Liver (tissue), 8 donors: ENCODE measurements at regions not wholly inside any gene's neighbourhood (a gene's known extent, or its start where the extent isn't known, plus 50 kb on each side); places are given as distances from the start of the nearest gene placed in this dataset.

Experiments
- DNase-seq: peaks from one replicate; pipeline ENCODE4 v3.0.0-alpha.2; 2017; ENCODE audit warnings: low spot score
- H3K27ac ChIP-seq, 2 donors: one replicate each; pipeline ENCODE4 v1.7.0; 2013; ENCODE audit warnings: inconsistent platforms in 2 of 2, low read length in 2 of 2, control low read depth in 1 of 2, low read depth in 1 of 2, mild to moderate bottlenecking in 1 of 2
- H3K27me3 ChIP-seq, 4 donors: one replicate each; pipeline versions ENCODE4 v1.6.1 to v1.7.0; 2013; ENCODE audit warnings: low read length in 3 of 4, inconsistent platforms in 1 of 4, mild to moderate bottlenecking in 1 of 4, moderate library complexity in 1 of 4; ENCODE audit not compliant: control insufficient read depth in 4 of 4, insufficient read depth in 4 of 4
- H3K36me3 ChIP-seq, 4 donors: one replicate each; pipeline versions ENCODE4 v1.6.1 to v1.7.0; 2013; ENCODE audit warnings: low read length in 3 of 4, mild to moderate bottlenecking in 3 of 4, low read depth in 1 of 4, moderate library complexity in 1 of 4; ENCODE audit not compliant: control insufficient read depth in 4 of 4, insufficient read depth in 3 of 4
- H3K4me1 ChIP-seq, 4 donors: one replicate each; pipeline versions ENCODE4 v1.6.1 to v1.7.0; 2013; ENCODE audit warnings: low read length in 3 of 4, mild to moderate bottlenecking in 3 of 4, moderate library complexity in 1 of 4; ENCODE audit not compliant: control insufficient read depth in 4 of 4, insufficient read depth in 4 of 4
- H3K4me3 ChIP-seq, 3 donors: one replicate each; pipeline versions ENCODE4 v1.6.1 to v1.7.0; 2013; ENCODE audit warnings: low read length in 3 of 3, control low read depth in 1 of 3, low read depth in 1 of 3, mild to moderate bottlenecking in 1 of 3
- H3K9ac ChIP-seq, 2 donors: one replicate each; pipeline ENCODE4 v1.7.0; 2013; ENCODE audit warnings: low read length in 2 of 2, mild to moderate bottlenecking in 2 of 2, moderate library complexity in 2 of 2, control low read depth in 1 of 2, low read depth in 1 of 2
- H3K9me3 ChIP-seq, 4 donors: one replicate each; pipeline versions ENCODE4 v1.6.1 to v1.7.0; 2013; ENCODE audit warnings: low read length in 3 of 4; ENCODE audit not compliant: control insufficient read depth in 4 of 4
- EGR1 ChIP-seq, 2 donors: IDR thresholded peaks; 2 replicates each; pipeline ENCODE4 v1.6.1; 2016 to 2018; ENCODE audit warnings: antibody characterized with exemption in 2 of 2, low read depth in 2 of 2
- FOXA1 ChIP-seq: IDR thresholded peaks from 2 replicates; pipeline ENCODE4 v1.6.1; 2016; ENCODE audit warnings: antibody characterized with exemption
- FOXA2 ChIP-seq: IDR thresholded peaks from 2 replicates; pipeline ENCODE4 v1.6.1; 2016; ENCODE audit warnings: antibody characterized with exemption
- GABPA ChIP-seq, 2 donors: IDR thresholded peaks in 1 of 2; conservative IDR thresholded peaks in 1 of 2; 2 replicates each; pipeline ENCODE4 v1.6.1; 2016; ENCODE audit warnings: antibody characterized with exemption in 2 of 2, mild to moderate bottlenecking in 1 of 2, moderate library complexity in 1 of 2
- HNF4A ChIP-seq, 2 donors: conservative IDR thresholded peaks; 2 replicates each; pipeline ENCODE4 v1.6.1; 2016; ENCODE audit warnings: antibody characterized with exemption in 2 of 2, mild to moderate bottlenecking in 2 of 2
- HNF4G ChIP-seq: IDR thresholded peaks from 2 replicates; pipeline ENCODE4 v1.6.1; 2016; ENCODE audit warnings: antibody characterized with exemption
- JUND ChIP-seq, 2 donors: IDR thresholded peaks; 2 replicates each; pipeline ENCODE4 v1.6.1; 2016; ENCODE audit warnings: antibody characterized with exemption in 2 of 2
- NR2F2 ChIP-seq: IDR thresholded peaks from 2 replicates; pipeline ENCODE4 v1.6.1; 2016; ENCODE audit warnings: antibody characterized with exemption
- RAD21 ChIP-seq, 2 donors: IDR thresholded peaks; 2 replicates each; pipeline ENCODE4 v1.6.1; 2016; ENCODE audit warnings: antibody characterized with exemption in 2 of 2, mild to moderate bottlenecking in 2 of 2
- RXRA ChIP-seq, 2 donors: IDR thresholded peaks; 2 replicates each; pipeline ENCODE4 v1.6.1; 2017 to 2018; ENCODE audit warnings: antibody characterized with exemption in 2 of 2, mild to moderate bottlenecking in 1 of 2
- SP1 ChIP-seq: IDR thresholded peaks from 2 replicates; pipeline ENCODE4 v1.6.1; 2018; ENCODE audit warnings: antibody characterized with exemption, mild to moderate bottlenecking
- TAF1 ChIP-seq: conservative IDR thresholded peaks from 2 replicates; pipeline ENCODE4 v1.6.1; 2016; ENCODE audit warnings: antibody characterized with exemption, mild to moderate bottlenecking
- YY1 ChIP-seq: IDR thresholded peaks from 2 replicates; pipeline ENCODE4 v1.6.1; 2016; ENCODE audit warnings: antibody characterized with exemption, mild to moderate bottlenecking
- WGBS: extraction: QIAGEN DNeasy Blood & Tissue Kit; methylation state at CpG from one replicate; pipeline ENCODE4 v1.1.7; 2013; 5-methylcytosine and 5-hydroxymethylcytosine counted together
- TF ChIP-seq, protein P1 (sequence below): fragments of 150-350 bp; IDR thresholded peaks from 2 replicates; pipeline ENCODE4 v1.5.1; 2017; ENCODE audit warnings: improper control_type of control experiment, low read depth, low read length; ENCODE audit not compliant: missing input control
- TF ChIP-seq, protein P2 (sequence below): IDR thresholded peaks from 2 replicates; pipeline ENCODE4 v1.6.1; 2016; ENCODE audit warnings: antibody characterized with exemption
- TF ChIP-seq, protein P3 (sequence below): IDR thresholded peaks from 2 replicates; pipeline ENCODE4 v1.6.1; 2016; ENCODE audit warnings: antibody characterized with exemption
- donor health status: healthy.
- donor health status: healthy.
- donor health status: healthy.
- donor health status: healthy.
- donor health status: healthy.

DNA sequence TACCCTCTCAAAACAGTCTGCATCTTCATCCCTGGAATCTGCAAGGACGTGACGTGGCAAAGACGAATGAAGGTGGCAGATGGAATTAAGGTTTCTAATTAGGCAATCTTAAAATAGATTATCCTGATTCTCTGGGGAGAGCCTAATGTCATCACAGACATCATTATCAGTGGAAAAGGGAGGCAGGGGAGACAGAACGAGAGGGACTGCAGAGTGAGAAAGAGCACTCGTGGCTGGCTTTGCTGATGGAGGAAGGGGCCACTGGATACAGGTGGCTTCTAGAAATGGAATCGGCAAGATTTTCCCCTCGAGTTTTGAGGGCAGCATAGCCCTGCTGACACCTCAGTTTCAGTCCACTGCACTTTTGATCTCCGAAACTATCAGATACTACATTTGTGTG is 110.6 kb downstream of the ASMT start:
- Histone ChIP-seq H3K4me1 (no peaks in the 10 kb centered on the region), H3K27ac (no peak overlapping the region), H3K4me3 (no peak overlapping the region), H3K27me3 (no peaks in the 10 kb centered on the region), H3K9me3 (no peaks in the 10 kb centered on the region), H3K9ac (no peak overlapping the region), H3K36me3 (no peaks in the 10 kb centered on the region)
- no peak for DNase-seq
- TF ChIP-seq, protein P1, sequence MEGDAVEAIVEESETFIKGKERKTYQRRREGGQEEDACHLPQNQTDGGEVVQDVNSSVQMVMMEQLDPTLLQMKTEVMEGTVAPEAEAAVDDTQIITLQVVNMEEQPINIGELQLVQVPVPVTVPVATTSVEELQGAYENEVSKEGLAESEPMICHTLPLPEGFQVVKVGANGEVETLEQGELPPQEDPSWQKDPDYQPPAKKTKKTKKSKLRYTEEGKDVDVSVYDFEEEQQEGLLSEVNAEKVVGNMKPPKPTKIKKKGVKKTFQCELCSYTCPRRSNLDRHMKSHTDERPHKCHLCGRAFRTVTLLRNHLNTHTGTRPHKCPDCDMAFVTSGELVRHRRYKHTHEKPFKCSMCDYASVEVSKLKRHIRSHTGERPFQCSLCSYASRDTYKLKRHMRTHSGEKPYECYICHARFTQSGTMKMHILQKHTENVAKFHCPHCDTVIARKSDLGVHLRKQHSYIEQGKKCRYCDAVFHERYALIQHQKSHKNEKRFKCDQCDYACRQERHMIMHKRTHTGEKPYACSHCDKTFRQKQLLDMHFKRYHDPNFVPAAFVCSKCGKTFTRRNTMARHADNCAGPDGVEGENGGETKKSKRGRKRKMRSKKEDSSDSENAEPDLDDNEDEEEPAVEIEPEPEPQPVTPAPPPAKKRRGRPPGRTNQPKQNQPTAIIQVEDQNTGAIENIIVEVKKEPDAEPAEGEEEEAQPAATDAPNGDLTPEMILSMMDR, result no peak
- 56% methylated on average over 8 of the region's 8 CpGs for WGBS

DNA sequence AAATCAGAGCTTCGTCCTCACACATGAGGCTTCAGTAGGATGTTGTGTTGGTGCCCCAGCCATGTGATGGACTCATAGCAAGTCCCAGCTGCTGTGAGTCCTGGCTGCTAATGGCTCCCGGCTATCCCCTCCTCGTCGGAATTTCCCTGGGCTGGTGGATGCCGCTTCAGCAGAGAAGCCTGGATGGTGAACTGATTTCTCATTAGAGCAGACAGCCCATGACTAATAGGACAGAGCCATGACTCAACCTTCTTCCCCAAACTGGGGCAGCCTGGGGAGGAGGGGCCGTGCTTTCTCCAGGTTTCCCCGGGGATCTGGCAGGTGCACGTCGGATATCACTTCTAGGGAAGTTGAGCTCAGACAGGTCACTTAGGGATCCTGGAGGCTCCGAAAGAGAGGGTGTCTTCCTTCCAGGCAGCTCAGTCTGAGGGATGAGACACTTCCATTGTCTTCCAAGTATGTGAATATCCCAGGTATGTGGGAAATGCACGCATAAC is 112.7 kb downstream of the ASMT start:
- no peak for DNase-seq
- H3K36me3 ChIP-seq, result no peaks in the 10 kb centered on the region
- H3K4me3 ChIP-seq, result no peak overlapping the region
- TF ChIP-seq HNF4A (conservative IDR thresholded peaks at IDR 0.05) (no peak), EGR1 (IDR thresholded peaks at IDR 0.05; ENCODE audit: low read depth in 2 of 2) (no peak), YY1 (no peak), NR2F2 (no peak), TAF1 (no peak), JUND (IDR thresholded peaks at IDR 0.05) (no peak), SP1 (no peak)
- TF ChIP-seq, protein P2, sequence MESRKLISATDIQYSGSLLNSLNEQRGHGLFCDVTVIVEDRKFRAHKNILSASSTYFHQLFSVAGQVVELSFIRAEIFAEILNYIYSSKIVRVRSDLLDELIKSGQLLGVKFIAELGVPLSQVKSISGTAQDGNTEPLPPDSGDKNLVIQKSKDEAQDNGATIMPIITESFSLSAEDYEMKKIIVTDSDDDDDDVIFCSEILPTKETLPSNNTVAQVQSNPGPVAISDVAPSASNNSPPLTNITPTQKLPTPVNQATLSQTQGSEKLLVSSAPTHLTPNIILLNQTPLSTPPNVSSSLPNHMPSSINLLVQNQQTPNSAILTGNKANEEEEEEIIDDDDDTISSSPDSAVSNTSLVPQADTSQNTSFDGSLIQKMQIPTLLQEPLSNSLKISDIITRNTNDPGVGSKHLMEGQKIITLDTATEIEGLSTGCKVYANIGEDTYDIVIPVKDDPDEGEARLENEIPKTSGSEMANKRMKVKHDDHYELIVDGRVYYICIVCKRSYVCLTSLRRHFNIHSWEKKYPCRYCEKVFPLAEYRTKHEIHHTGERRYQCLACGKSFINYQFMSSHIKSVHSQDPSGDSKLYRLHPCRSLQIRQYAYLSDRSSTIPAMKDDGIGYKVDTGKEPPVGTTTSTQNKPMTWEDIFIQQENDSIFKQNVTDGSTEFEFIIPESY, result no peak
- TF ChIP-seq, protein P3, sequence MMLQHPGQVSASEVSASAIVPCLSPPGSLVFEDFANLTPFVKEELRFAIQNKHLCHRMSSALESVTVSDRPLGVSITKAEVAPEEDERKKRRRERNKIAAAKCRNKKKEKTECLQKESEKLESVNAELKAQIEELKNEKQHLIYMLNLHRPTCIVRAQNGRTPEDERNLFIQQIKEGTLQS, result no peak
- H3K27me3 ChIP-seq, result no peaks in the 10 kb centered on the region
- no peak overlapping the region for H3K9ac ChIP-seq
- H3K27ac ChIP-seq, result no peak overlapping the region
- WGBS, result 70% methylated on average over 11 of the region's 11 CpGs
- no peaks in the 10 kb centered on the region for H3K9me3 ChIP-seq
- H3K4me1 ChIP-seq, result no peaks in the 10 kb centered on the region

DNA sequence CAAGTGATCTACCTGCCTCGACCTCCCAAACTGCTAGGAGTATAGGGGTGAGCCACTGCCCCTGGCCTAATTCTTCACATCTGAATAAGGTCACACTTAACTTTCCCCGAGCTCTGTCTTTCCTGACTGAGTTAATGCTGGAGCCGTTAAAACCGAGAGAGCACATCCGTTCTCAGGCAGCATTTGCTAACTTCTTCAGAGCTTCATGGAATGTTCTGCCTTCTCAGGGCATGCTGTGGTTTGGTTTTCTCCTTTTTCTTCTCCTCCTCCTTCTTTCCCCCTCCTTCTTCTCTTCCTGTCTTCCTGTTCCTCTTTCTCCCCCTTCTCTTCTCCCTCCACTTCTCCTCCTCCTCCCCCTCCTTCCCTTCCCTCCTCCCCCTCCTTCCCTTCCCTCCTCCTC is 119.9 kb downstream of the ASMT start:
- Histone ChIP-seq H3K36me3 (no peaks in the 10 kb centered on the region), H3K9ac (no peak overlapping the region), H3K27ac (no peak overlapping the region), H3K4me1 (no peaks in the 10 kb centered on the region), H3K9me3 (no peaks in the 10 kb centered on the region), H3K4me3 (no peak overlapping the region), H3K27me3 (no peaks in the 10 kb centered on the region)
- no peak for DNase-seq
- 79% methylated on average over 5 of the region's 5 CpGs for WGBS
- TF ChIP-seq, protein P3, result no peak
- TF ChIP-seq TAF1, result no peak
- no peak for TF ChIP-seq HNF4G
- TF ChIP-seq NR2F2, result no peak
- TF ChIP-seq GABPA (IDR thresholded peaks at IDR 0.05 in 1 of 2, conservative IDR thresholded peaks at IDR 0.05 in 1 of 2), result no peak
- TF ChIP-seq FOXA1, result no peak
- TF ChIP-seq, protein P2, result no peak
- TF ChIP-seq RAD21 (IDR thresholded peaks at IDR 0.05), result no peak
- TF ChIP-seq FOXA2, result no peak
- TF ChIP-seq RXRA (IDR thresholded peaks at IDR 0.05), result no peak
- no peak for TF ChIP-seq SP1
- no peak for TF ChIP-seq JUND (IDR thresholded peaks at IDR 0.05)
- no peak for TF ChIP-seq HNF4A (conservative IDR thresholded peaks at IDR 0.05)
- TF ChIP-seq, protein P1, result no peak
